Neural cell (in vitro differentiated cells): ENCODE measurements at regions not wholly inside any gene's neighbourhood (a gene's known extent, or its start where the extent isn't known, plus 50 kb on each side); places are given as distances from the start of the nearest gene placed in this dataset.
"Not testable (repeated sequence)": the region's sequence is repeated elsewhere in the genome, so short reads cannot be mapped to it uniquely, and the experiment has no call there.

Experiments
- CTCF ChIP-seq: fragments of 450-650 bp; IDR thresholded peaks from 2 replicates; pipeline ENCODE4 v1.5.1; 2014; ENCODE audit warnings: antibody characterized with exemption, mild to moderate bottlenecking, moderate library complexity; ENCODE audit not compliant: poor library complexity, severe bottlenecking
- EP300 ChIP-seq: fragments of 450-650 bp; conservative IDR thresholded peaks from 2 replicates; pipeline ENCODE4 v1.6.1; 2014; ENCODE audit warnings: antibody characterized with exemption, mild to moderate bottlenecking, moderate library complexity; ENCODE audit not compliant: poor library complexity, severe bottlenecking
- POLR2AphosphoS5 ChIP-seq: IDR thresholded peaks from 2 replicates; pipeline ENCODE4 v1.6.1; 2012
- RAD21 ChIP-seq: fragments of 450-650 bp; conservative IDR thresholded peaks from 2 replicates; pipeline ENCODE4 v1.6.1; 2014; ENCODE audit warnings: antibody characterized with exemption, mild to moderate bottlenecking, moderate library complexity

GRCh38 chr2:181803903-181804799 is 87.4 kb upstream of the ITPRID2 start:
- TF ChIP-seq EP300, CTCF, RAD21, POLR2AphosphoS5: not testable (repeated sequence)
